ENCODE measurements at regions not wholly inside any gene's neighbourhood (a gene's known extent, or its start where the extent isn't known, plus 50 kb on each side); places are given as distances from the start of the nearest gene placed in this dataset.

- TF ChIP-seq GATA2 (IDR thresholded peaks at IDR 0.05; ENCODE audit: low read depth, low read length) (no peak), GATA3 (IDR thresholded peaks at IDR 0.05; ENCODE audit: low read depth, low read length) (no peak)
Measured at GRCh38 chr6:90753820-90754643, 167.2 kb upstream of the MAP3K7 start.
